ENCODE measurements at regions not wholly inside any gene's neighbourhood (a gene's known extent, or its start where the extent isn't known, plus 50 kb on each side); places are given as distances from the start of the nearest gene placed in this dataset.

DNA sequence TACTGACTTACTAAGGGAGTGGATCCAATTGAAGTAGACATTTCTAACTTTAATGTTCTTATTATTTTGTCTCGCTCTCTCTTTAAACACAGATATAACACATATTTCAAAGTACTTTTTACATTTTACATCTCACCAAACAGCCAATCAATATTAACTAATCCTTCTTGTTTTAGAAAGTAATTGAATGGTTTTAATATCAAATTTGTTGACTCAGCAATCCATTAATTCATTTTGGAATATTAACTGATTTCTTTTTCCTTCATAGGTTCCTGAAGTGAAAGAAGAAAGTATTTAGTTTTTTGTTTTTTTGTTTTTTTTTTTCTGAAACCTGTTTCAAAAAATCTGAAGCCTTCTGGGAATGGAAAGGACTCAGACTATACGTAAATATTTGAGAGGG, 62.3 kb upstream of the DPYD start:
- H4K12ac ChIP-seq (ENCODE audit: low read depth, low read length), result no peak overlapping the region
- H3K9me3 ChIP-seq (ENCODE audit: insufficient read depth, low read depth, low read length), result no peaks in the 10 kb centered on the region
- H3K9ac ChIP-seq (ENCODE audit: low read length), result no peak overlapping the region
- no peaks in the 10 kb centered on the region for H3K36me3 ChIP-seq (ENCODE audit: control insufficient read depth in 1 of 2, insufficient read depth in 2 of 2, low read length in 2 of 2)
- no peak overlapping the region for H2AK5ac ChIP-seq (ENCODE audit: low read length)
- no peak overlapping the region for H2BK120ac ChIP-seq (ENCODE audit: insufficient read depth, low read length, poor library complexity)
- no peaks in the 10 kb centered on the region for H3K4me1 ChIP-seq (ENCODE audit: control insufficient read depth in 1 of 2, insufficient read depth in 2 of 2, low read length in 2 of 2)
- no peak for DNase-seq
- no peak overlapping the region for H3K14ac ChIP-seq (ENCODE audit: low read length)
- no peaks in the 10 kb centered on the region for H3K79me2 ChIP-seq (ENCODE audit: control insufficient read depth, insufficient read depth, low read length, poor library complexity)
- WGBS (ENCODE audit: extremely low coverage, insufficient coverage, insufficient read length), result no CpG with 5 or more reads among the region's 2 CpGs
- no peaks in the 10 kb centered on the region for H3K27me3 ChIP-seq (ENCODE audit: insufficient read depth, low read length)
- H3K4me2 ChIP-seq (ENCODE audit: low read length), result no peak overlapping the region
- no peak overlapping the region for H4K91ac ChIP-seq (ENCODE audit: low read depth, low read length)
- no peak overlapping the region for H2BK12ac ChIP-seq (ENCODE audit: low read length)
- no peak overlapping the region for H3K4me3 ChIP-seq (ENCODE audit: low read depth, low read length)
- no peak overlapping the region for H2AFZ ChIP-seq (ENCODE audit: insufficient read depth, low read length, poor library complexity)
- no peak overlapping the region for H3K27ac ChIP-seq (ENCODE audit: low read depth, low read length)
- no peak overlapping the region for H3K18ac ChIP-seq (ENCODE audit: low read length)
- no peak overlapping the region for H3K4ac ChIP-seq (ENCODE audit: low read depth, low read length)
- no peaks in the 10 kb centered on the region for H3K79me1 ChIP-seq (ENCODE audit: low read length)
- H4K8ac ChIP-seq (ENCODE audit: low read depth, low read length), result no peak overlapping the region
- no peak overlapping the region for H3K23ac ChIP-seq (ENCODE audit: low read length)
- H2BK5ac ChIP-seq (ENCODE audit: low read depth, low read length, poor library complexity), result no peak overlapping the region

DNA sequence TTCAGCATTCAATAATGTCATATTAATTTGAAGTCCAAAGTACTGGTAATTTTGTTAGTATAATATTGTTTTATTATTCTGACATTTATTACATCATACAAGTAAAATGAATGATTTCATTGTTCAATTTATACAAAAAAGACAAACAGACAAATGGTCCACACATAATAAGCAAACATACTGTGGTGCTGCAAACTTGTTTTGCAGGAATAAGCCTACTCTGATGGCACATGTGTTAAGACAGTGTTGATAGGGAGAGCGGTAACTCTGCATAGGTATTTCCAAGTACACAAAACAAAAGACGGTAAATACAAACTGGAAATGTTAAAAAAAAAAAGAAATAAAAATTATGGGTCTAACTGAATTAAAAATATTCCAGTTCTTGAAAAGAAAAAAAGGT, 59.7 kb upstream of the DPYD start:
- Histone ChIP-seq H3K4me1 (ENCODE audit: control insufficient read depth in 1 of 2, insufficient read depth in 2 of 2, low read length in 2 of 2) (no peaks in the 10 kb centered on the region), H3K4me3 (ENCODE audit: low read depth, low read length) (no peak overlapping the region), H3K79me2 (ENCODE audit: control insufficient read depth, insufficient read depth, low read length, poor library complexity) (no peaks in the 10 kb centered on the region), H3K23ac (ENCODE audit: low read length) (no peak overlapping the region), H3K27me3 (ENCODE audit: insufficient read depth, low read length) (no peaks in the 10 kb centered on the region), H3K4me2 (ENCODE audit: low read length) (no peak overlapping the region), H3K27ac (ENCODE audit: low read depth, low read length) (no peak overlapping the region), H2AFZ (ENCODE audit: insufficient read depth, low read length, poor library complexity) (no peak overlapping the region), H3K9me3 (ENCODE audit: insufficient read depth, low read depth, low read length) (no peaks in the 10 kb centered on the region), H4K12ac (ENCODE audit: low read depth, low read length) (no peak overlapping the region), H3K79me1 (ENCODE audit: low read length) (no peaks in the 10 kb centered on the region), H2BK12ac (ENCODE audit: low read length) (no peak overlapping the region), H2AK5ac (ENCODE audit: low read length) (no peak overlapping the region), H3K36me3 (ENCODE audit: control insufficient read depth in 1 of 2, insufficient read depth in 2 of 2, low read length in 2 of 2) (no peaks in the 10 kb centered on the region), H2BK120ac (ENCODE audit: insufficient read depth, low read length, poor library complexity) (no peak overlapping the region), H4K91ac (ENCODE audit: low read depth, low read length) (no peak overlapping the region), H2BK5ac (ENCODE audit: low read depth, low read length, poor library complexity) (no peak overlapping the region), H4K8ac (ENCODE audit: low read depth, low read length) (no peak overlapping the region), H3K4ac (ENCODE audit: low read depth, low read length) (no peak overlapping the region), H3K9ac (ENCODE audit: low read length) (no peak overlapping the region), H3K14ac (ENCODE audit: low read length) (no peak overlapping the region), H3K18ac (ENCODE audit: low read length) (no peak overlapping the region)
- no peak for DNase-seq
- no CpG with 5 or more reads among the region's 2 CpGs for WGBS (ENCODE audit: extremely low coverage, insufficient coverage, insufficient read length)

DNA sequence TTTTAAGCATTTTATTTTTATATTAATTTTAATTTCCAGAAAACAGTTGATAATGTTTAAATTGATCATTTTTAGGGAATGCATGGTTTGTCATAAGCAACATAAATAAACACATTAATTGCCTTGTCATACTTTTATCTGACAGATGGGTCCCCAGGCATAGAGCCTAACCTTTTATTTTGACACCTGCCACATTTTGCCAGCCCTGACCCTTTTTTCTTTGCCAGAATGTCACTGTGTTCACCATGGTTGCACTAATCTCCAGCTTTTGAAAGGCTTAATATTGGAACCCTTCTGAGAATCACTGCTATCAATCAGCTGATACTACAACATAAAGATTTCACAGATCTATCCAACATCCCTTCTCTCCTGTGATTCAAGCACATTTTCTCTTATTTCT, 56.0 kb upstream of the DPYD start:
- no peak overlapping the region for H2BK120ac ChIP-seq (ENCODE audit: insufficient read depth, low read length, poor library complexity)

More for the DNA sequence above, 56.0 kb upstream of the DPYD start:
- Histone ChIP-seq H4K91ac (ENCODE audit: low read depth, low read length) (no peak overlapping the region), H3K4me1 (ENCODE audit: control insufficient read depth in 1 of 2, insufficient read depth in 2 of 2, low read length in 2 of 2) (no peaks in the 10 kb centered on the region), H2AK5ac (ENCODE audit: low read length) (no peak overlapping the region), H3K4me3 (ENCODE audit: low read depth, low read length) (no peak overlapping the region), H3K27ac (ENCODE audit: low read depth, low read length) (no peak overlapping the region), H3K18ac (ENCODE audit: low read length) (no peak overlapping the region), H3K79me1 (ENCODE audit: low read length) (no peaks in the 10 kb centered on the region), H4K8ac (ENCODE audit: low read depth, low read length) (no peak overlapping the region), H4K12ac (ENCODE audit: low read depth, low read length) (no peak overlapping the region), H3K4ac (ENCODE audit: low read depth, low read length) (no peak overlapping the region), H3K9me3 (ENCODE audit: insufficient read depth, low read depth, low read length) (no peaks in the 10 kb centered on the region), H3K27me3 (ENCODE audit: insufficient read depth, low read length) (no peaks in the 10 kb centered on the region), H3K14ac (ENCODE audit: low read length) (no peak overlapping the region), H3K9ac (ENCODE audit: low read length) (no peak overlapping the region), H2BK5ac (ENCODE audit: low read depth, low read length, poor library complexity) (no peak overlapping the region), H2BK12ac (ENCODE audit: low read length) (no peak overlapping the region), H3K4me2 (ENCODE audit: low read length) (no peak overlapping the region), H2AFZ (ENCODE audit: insufficient read depth, low read length, poor library complexity) (no peak overlapping the region), H3K36me3 (ENCODE audit: control insufficient read depth in 1 of 2, insufficient read depth in 2 of 2, low read length in 2 of 2) (no peaks in the 10 kb centered on the region), H3K79me2 (ENCODE audit: control insufficient read depth, insufficient read depth, low read length, poor library complexity) (no peaks in the 10 kb centered on the region), H3K23ac (ENCODE audit: low read length) (no peak overlapping the region)
- DNase-seq, result no peak

Measured in trophoblast cell (in vitro differentiated cells and primary cell).